Middle frontal gyrus (tissue), 1 donor: ENCODE measurements at regions not wholly inside any gene's neighbourhood (a gene's known extent, or its start where the extent isn't known, plus 50 kb on each side); places are given as distances from the start of the nearest gene placed in this dataset.

ENCODE experiments used
- DNase-seq: peaks from one replicate; pipeline ENCODE4 v3.0.0-alpha.2; 2015; ENCODE audit warnings: low spot score; ENCODE audit errors: extremely low spot score

GRCh38 chr14:42673963-42674362, 1067.3 kb downstream of the LRFN5 start:
- DNase-seq: no peak

GRCh38 chr14:42671636-42672035, 1065.0 kb downstream of the LRFN5 start:
- DNase-seq: no peak

- no peak for DNase-seq
These were observed 1058.4 kb downstream of the LRFN5 start for GRCh38 chr14:42665083-42665482.

- no peak for DNase-seq
These were observed 1057.5 kb downstream of the LRFN5 start for GRCh38 chr14:42664190-42664589.

- no peak for DNase-seq
These were observed 1048.0 kb downstream of the LRFN5 start for GRCh38 chr14:42654707-42655106.

- no peak for DNase-seq
These were observed 1036.1 kb downstream of the LRFN5 start for GRCh38 chr14:42642787-42643186.

- DNase-seq: no peak
These were observed 1026.9 kb downstream of the LRFN5 start for GRCh38 chr14:42633504-42634095.

GRCh38 chr14:42629553-42629952, 1022.9 kb downstream of the LRFN5 start:
- DNase-seq: no peak

- no peak for DNase-seq
These were observed 1021.9 kb downstream of the LRFN5 start for GRCh38 chr14:42628602-42629001.

GRCh38 chr14:42626986-42627385, 1020.3 kb downstream of the LRFN5 start:
- DNase-seq: no peak

- DNase-seq: no peak
These were observed 1018.5 kb downstream of the LRFN5 start for GRCh38 chr14:42624980-42625761.

- DNase-seq: no peak
These were observed 1010.3 kb downstream of the LRFN5 start for GRCh38 chr14:42617005-42617404.

- no peak for DNase-seq
These were observed 1000.2 kb downstream of the LRFN5 start for GRCh38 chr14:42606839-42607238.

- no peak for DNase-seq
These were observed 995.7 kb downstream of the LRFN5 start for GRCh38 chr14:42602336-42602845.

GRCh38 chr14:42572032-42572431, 965.4 kb downstream of the LRFN5 start:
- no peak for DNase-seq

- DNase-seq: no peak
These were observed 962.6 kb downstream of the LRFN5 start for GRCh38 chr14:42569227-42569626.

GRCh38 chr14:42565556-42565955, 958.9 kb downstream of the LRFN5 start:
- no peak for DNase-seq

- no peak for DNase-seq
These were observed 956.6 kb downstream of the LRFN5 start for GRCh38 chr14:42563313-42563712.

- DNase-seq: peak; percentile 41
These were observed 949.9 kb downstream of the LRFN5 start for GRCh38 chr14:42556551-42556950.

GRCh38 chr14:42555365-42555764, 948.7 kb downstream of the LRFN5 start:
- DNase-seq: no peak

- no peak for DNase-seq
These were observed 947.4 kb downstream of the LRFN5 start for GRCh38 chr14:42554091-42554490.

GRCh38 chr14:42550310-42550709, 943.6 kb downstream of the LRFN5 start:
- no peak for DNase-seq

GRCh38 chr14:42548349-42548748, 941.7 kb downstream of the LRFN5 start:
- DNase-seq: no peak
